ENCODE measurements at regions not wholly inside any gene's neighbourhood (a gene's known extent, or its start where the extent isn't known, plus 50 kb on each side); places are given as distances from the start of the nearest gene placed in this dataset.

- Mint-ChIP-seq H3K36me3 (ENCODE audit: low read depth) (no peaks in the 10 kb centered on the region), H3K27me3 (ENCODE audit: low read depth) (no peaks in the 10 kb centered on the region), H3K4me1 (no peaks in the 10 kb centered on the region), H3K9me3 (peaks cover 10% of the 10 kb centered on the region), H3K4me3 (no peak overlapping the region), H3K27ac (no peak overlapping the region)
- TF ChIP-seq CTCF (IDR thresholded peaks at IDR 0.05; ENCODE audit: unreplicated experiment in 3 of 3): no peak
Measured at GRCh38 chrX:78476701-78477100, 149.3 kb upstream of the CYSLTR1 start.

DNA sequence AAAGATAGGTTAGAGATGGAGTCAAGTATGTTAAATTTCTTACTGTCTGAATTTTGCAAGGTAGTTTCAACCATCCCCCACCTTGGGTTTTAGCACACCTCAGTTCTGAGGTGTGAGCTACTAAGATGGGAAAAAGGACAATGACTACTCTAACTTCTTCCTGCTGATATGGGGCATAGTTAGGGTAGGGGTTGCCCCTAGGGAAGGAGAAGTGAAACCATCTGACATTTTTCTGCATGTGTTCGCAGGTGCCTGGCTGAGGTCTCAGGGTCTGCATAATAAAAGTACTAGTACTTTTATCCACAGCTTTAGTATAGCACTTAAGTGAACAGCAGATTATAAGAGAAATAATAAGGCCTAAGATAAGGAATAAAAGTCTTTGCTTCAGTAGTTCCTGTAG is 129.5 kb upstream of the CYSLTR1 start:
- Mint-ChIP-seq H3K27ac (no peak overlapping the region), H3K9me3 (peaks cover 2% of the 10 kb centered on the region), H3K4me3 (no peak overlapping the region), H3K4me1 (no peaks in the 10 kb centered on the region), H3K27me3 (ENCODE audit: low read depth) (no peaks in the 10 kb centered on the region), H3K36me3 (ENCODE audit: low read depth) (no peaks in the 10 kb centered on the region)
- TF ChIP-seq CTCF (IDR thresholded peaks at IDR 0.05; ENCODE audit: unreplicated experiment in 3 of 3): no peak

GRCh38 chrX:78455901-78456300 is 128.5 kb upstream of the CYSLTR1 start:
- TF ChIP-seq CTCF (IDR thresholded peaks at IDR 0.05; ENCODE audit: unreplicated experiment in 3 of 3): no peak
- Mint-ChIP-seq H3K9me3 (peaks cover 2% of the 10 kb centered on the region), H3K4me1 (no peaks in the 10 kb centered on the region), H3K27me3 (ENCODE audit: low read depth) (no peaks in the 10 kb centered on the region), H3K4me3 (no peak overlapping the region), H3K27ac (no peak overlapping the region), H3K36me3 (ENCODE audit: low read depth) (no peaks in the 10 kb centered on the region)

DNA sequence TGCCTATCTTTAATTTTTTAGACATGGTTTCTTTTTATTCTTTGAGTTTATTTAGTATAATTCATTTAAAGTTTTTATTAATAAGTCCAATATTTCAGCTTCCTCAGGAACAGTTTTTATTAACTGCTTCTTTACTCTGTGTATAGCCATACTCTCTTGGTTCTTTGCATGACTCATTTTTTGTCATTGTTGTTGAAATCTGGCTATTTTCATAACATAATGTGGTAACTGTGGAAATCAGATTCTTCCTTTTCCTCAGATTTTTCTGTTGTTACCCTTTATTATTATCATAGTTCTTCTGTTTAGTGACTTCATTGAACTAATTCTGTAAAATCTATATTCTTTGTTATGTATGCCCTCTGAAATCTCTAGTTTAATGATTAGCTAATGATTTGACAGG is 124.9 kb upstream of the CYSLTR1 start:
- Mint-ChIP-seq H3K4me1 (no peaks in the 10 kb centered on the region), H3K4me3 (no peak overlapping the region), H3K36me3 (ENCODE audit: low read depth) (no peaks in the 10 kb centered on the region), H3K27ac (no peak overlapping the region), H3K9me3 (peaks cover 12% of the 10 kb centered on the region), H3K27me3 (ENCODE audit: low read depth) (no peaks in the 10 kb centered on the region)
- no peak for TF ChIP-seq CTCF (IDR thresholded peaks at IDR 0.05; ENCODE audit: unreplicated experiment in 3 of 3)

DNA sequence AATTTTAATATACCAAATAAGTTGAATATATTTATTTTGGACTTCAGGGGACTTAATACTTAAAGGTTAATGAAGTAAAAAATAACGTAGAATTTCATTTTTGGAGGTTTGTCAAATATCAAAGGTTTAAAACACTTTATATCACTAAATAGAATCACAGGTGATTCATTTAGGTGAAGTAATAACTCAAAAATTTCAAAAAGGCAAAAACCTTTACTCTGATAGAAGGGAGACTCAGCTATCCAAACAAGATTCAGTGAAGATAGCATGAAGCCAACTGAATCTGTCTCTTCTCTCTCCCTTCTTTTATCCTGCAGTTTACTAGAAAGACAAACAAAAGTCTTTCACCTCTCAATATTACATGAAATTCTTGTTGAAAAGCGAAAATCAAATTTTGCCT is 110.2 kb upstream of the CYSLTR1 start:
- no peaks in the 10 kb centered on the region for H3K27me3 Mint-ChIP-seq (ENCODE audit: low read depth)

More for the DNA sequence above, 110.2 kb upstream of the CYSLTR1 start:
- Mint-ChIP-seq H3K4me1 (no peaks in the 10 kb centered on the region), H3K36me3 (ENCODE audit: low read depth) (no peaks in the 10 kb centered on the region), H3K9me3 (peaks cover 4% of the 10 kb centered on the region), H3K4me3 (no peak overlapping the region), H3K27ac (no peak overlapping the region)
- no peak for TF ChIP-seq CTCF (IDR thresholded peaks at IDR 0.05; ENCODE audit: unreplicated experiment in 3 of 3)

Measured in nephron (organoid).